GM19240 (cell line): ENCODE measurements at regions not wholly inside any gene's neighbourhood (a gene's known extent, or its start where the extent isn't known, plus 50 kb on each side); places are given as distances from the start of the nearest gene placed in this dataset.
"Not testable (repeated sequence)": the region's sequence is repeated elsewhere in the genome, so short reads cannot be mapped to it uniquely, and the experiment has no call there.

ENCODE experiments used
- DNase-seq: peaks from one replicate; pipeline ENCODE4 v3.0.0; 2011; ENCODE audit warnings: low spot score; ENCODE audit not compliant: insufficient read length

DNA sequence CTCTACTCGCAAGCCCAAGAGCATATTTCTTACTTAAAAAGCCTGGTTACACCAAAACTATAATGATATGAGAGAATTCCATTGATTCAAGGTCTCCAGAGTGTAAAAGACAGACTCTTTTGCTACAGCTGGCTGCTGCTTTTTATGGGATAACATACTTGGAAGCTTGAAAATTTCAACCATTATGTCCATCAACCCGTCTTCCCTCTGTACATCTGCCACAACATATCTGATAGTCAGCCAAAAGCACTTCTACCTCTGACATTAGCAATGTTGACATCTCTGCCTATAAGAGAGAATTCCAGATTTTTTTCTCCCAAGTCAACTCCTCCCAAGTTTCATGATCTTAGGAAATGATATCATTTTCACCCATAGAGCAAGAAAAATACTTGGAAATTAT is 54.4 kb upstream of the IQCM start:
- DNase-seq: no peak

DNA sequence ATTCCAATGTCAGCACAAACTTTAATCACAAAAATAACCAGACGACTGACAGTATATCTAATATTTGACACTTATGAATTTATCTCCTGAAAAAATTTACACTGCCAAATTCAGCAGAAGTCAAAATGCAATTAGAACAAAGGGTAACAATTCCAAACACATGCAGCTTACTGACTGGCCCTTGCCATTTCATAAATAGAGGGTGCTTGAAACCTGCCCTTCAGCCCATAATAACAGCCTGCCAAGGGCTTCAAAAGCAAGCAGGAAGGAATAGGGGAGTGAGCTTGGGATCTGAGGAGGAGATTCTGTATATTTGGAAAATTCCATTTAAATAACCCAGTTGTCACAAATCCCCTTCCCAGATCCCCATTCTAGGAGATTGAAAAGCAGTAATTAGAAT is 66.1 kb upstream of the IQCM start:
- DNase-seq: no peak

DNA sequence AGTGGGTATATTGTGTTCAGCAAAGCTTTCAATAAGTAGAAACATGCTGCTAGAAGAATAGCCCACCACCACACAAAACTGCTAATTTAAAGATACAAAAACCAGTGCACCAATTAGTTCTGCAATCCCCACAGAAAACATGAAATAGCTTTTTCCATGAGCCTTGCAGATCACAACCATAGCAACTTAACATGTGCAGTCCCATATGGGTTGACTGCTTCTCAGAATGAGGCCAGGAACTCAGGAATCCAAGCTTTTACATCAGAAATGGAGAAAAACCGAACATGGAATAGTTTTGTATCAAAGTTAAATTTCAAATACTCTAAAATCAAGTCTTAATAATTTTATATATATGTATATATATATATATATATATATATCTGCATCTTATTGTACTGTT is 66.6 kb upstream of the IQCM start:
- DNase-seq: no peak

DNA sequence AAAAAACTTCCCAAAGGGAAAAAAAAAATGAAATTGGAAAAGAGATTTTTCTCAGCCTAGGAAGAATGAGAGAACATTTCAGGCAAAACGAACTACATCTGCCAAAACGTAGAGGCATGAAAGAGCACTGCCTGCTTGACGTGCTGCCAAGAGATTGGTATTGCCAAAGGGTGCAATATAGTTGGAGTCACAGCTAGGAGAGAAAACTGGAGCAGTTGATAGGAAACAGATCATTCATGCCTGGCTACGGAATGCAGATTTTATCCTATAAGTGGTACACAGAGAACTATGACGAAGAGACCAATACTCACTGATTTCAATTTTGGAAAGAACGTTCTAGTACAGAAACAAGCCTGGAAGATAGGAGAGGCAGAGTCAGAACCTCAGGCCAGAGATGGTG is 68.4 kb upstream of the IQCM start:
- no peak for DNase-seq

DNA sequence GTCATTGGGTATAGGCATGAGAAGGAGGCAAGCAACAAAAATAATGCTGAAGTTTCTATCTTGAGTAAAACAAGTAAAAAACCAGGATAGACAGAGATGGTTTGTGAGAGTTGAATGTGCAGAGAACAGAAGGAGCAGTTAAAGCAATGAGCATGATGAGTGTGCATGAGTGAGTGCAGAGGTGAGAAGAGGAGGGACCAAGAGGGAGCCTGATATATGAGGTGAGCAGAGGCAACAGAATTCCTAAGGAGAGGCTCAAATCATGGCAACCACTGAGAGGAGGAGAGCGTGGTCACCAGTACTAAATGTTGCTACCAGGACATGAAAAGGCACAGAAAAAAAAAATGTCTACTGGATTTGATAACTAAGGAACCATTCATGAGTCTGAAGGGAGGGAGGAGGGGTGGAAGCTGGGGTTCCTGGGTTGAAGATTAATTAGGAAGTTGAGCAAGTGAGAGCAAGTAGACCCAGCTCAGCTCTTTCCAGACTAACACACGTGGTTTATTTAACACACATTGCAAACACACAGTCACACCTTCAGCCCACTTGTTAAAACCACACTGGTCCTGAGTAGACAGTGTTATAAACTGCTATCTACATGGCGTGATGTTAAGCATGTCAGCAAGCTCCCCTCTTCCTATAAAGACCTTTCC is 69.0 kb upstream of the IQCM start:
- no peak for DNase-seq

DNA sequence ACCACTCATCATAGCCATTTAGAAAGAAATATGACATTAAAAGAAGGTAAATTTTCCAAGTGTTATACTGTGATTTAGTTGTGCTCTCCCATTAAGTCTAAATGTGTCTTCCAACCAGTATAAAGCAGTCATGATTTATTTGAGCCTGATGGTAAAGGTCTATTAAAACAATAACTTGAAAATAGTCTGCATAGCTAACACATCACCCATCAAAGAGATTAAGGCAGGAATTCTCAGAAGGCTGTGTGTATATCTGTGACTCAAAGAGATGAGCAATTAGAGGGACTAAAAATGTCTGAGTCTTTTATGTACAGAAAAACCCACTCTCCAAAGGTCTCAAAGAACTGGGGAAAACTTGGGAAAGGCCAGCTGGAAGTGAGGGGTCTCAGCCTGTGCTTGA is 70.3 kb upstream of the IQCM start:
- no peak for DNase-seq

DNA sequence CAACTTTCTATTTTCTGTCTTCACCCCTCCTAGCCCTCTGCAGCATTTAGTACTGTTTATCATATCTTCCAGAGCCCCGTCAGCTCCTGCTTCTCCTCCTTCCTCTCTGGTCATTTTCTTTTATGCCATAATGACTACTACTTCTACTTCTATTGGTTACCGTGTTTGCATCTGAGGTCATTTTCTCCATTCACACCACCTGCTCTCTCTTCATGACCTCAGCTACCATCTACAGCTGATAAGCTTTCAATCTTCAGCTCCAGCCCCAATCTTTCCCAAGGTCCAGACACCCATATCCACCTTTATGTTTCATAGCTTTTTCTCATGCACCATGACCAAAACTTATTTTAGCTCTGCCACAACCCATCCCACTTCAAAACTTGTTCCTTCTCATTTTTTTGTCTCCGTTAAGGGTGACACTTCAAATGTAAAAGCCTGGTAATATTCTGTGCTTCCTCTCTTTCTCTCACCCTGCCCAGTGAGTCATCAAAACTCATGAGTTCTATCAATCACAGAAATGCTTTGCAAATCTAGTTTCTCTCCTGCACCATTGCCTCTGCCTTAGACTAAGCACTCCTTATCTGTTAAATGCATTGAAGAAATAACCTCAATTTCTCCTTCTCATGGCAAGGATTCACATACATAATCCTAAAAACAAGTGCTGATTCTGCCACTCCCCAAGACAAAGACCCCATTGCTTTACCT is 71.3 kb upstream of the IQCM start:
- DNase-seq: no peak

DNA sequence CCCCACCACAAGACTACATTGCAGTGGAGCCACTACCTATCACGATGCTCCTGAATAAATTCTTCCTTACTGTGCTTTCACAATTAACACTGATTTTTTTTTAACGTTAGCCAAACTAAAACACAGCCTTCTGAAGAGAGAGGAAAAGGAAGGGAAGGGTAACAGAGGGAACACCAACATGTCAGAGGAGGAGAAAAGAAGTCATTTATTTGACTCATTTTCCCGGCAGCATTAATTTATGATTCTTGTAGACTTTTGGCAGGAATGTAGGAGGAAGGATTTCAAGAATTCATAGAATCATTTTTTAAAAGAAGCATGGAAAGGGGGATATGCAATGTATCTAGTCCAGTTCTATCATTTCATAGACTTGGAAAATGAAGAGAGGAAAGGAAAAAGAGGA is 74.3 kb upstream of the IQCM start:
- no peak for DNase-seq

DNA sequence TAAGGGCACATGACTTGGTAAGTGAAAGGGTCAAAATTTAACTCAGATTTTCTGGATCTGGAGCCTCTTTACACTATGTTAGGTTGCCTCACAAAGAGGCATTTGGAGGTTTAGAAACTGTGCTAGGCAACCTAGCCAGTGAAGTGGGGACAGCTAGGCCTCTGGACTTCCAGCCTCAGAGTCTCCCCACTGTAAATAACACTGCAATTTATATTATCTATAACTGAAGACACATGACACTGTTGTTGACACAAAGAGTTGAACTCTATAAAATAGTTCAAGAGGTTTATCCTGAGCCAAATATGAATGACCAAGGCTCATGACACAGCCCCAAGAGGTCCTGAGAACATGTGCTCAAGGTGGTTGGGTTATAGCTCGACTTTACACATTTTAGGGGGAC is 74.9 kb upstream of the IQCM start:
- DNase-seq: no peak

DNA sequence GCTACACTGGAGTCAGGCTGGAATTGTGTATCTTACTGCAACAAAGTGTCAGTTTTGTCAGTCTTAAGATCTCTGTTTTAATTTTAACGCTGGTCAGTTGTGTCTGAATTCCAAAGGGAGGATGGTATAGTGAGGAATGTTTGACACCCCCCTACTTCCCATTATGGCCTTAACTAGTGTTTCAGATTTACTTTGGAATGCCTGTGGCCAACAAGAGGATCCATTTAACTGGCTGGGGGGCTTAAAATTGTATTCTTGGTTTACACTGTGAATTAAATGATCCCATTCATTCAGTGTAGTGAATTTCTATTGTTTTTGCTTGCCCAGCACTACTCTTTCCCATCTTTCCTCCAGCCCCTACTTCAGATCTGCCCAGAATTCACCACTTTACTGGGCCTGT is 75.8 kb upstream of the IQCM start:
- DNase-seq: no peak

DNA sequence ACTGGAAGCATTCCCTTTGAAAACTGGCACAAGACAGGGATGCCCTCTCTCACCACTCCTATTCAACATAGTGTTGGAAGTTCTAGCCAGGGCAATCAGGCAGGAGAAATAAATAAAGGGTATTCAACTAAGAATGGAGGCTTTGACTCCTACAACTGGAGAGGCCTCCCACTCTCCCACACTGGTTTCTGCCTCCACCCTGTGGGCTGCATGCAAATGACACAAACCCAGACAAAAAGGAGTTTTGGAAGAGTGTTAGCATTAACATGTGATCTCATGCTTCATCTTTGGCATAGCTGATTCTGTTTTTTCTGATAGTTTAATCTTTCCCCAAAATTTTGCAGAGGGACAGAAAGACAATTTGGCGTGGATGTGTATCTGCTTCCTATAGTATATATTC is 80.8 kb upstream of the IQCM start:
- DNase-seq: no peak

DNA sequence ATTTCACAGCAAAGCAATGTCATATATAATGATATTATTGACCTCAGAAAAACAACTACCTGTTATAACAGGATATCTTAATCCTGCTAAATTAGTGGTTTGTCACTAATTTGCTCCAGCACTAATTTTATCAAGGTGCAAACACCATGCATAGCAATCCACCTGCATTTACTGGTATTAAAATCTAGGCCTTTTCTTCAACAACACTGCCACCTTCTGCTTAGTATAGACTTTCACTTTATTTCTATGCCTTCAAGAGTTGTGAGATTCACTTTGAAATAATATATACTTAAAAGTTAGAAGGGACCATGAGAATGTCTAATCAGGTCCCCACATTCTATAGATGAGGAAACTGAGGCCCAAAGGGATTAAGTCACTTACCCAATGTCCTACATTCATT is 82.1 kb upstream of the IQCM start:
- DNase-seq: no peak

DNA sequence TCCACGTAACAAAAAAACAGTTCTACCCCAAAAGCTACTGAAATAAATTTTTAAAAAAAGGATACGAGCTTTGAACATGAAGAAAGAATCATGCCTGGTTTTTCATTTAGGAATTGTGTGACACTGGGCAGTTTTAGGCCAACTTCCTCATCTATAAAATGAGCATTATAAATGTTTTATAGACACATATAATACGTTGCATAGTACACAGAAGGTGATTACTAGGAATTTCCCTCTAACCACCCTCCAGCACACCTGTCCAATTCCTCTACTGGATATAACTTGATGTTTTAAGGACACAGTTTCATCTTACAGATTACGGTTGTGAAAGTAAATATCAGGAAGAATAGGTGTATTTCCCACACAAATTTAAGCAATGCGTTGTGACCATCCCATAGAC is 85.5 kb upstream of the IQCM start:
- no peak for DNase-seq

DNA sequence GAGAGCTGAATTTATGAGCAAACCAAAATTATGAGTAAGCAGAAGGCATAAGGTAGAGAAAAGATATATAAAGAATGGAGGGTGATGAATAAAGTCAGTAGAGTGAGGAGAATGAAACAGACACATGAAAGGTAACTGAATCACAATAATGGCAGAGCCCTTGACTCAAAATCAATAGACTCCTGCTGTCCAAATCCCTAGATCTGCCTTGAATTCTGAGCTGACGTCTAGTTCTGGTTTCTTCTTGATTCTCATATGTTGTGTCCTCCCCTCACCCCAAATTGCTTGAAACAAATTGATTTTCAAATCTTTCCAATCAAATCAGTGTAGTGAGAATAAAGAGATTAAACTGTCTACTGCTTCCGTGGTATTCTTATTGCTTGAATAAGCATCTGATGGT is 86.6 kb upstream of the IQCM start:
- DNase-seq: no peak

DNA sequence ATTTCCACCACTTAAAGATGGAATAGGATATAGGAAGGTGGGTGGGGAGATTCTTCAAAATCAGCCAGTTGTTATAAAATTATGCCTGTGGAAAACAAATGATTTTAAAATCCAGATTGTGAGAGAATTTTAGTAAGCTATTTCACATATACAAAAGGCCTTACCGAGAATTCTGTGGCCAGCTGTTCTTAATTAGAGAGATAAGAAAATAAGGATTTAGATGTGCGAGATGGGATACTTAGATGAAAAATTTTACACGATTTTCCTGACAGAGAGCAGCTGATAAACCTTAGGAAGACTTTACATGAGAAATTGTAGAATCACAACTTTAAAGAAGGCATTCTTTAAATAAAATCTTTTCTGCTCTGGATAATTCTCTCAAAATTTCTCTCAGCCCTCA is 94.5 kb upstream of the IQCM start:
- no peak for DNase-seq

DNA sequence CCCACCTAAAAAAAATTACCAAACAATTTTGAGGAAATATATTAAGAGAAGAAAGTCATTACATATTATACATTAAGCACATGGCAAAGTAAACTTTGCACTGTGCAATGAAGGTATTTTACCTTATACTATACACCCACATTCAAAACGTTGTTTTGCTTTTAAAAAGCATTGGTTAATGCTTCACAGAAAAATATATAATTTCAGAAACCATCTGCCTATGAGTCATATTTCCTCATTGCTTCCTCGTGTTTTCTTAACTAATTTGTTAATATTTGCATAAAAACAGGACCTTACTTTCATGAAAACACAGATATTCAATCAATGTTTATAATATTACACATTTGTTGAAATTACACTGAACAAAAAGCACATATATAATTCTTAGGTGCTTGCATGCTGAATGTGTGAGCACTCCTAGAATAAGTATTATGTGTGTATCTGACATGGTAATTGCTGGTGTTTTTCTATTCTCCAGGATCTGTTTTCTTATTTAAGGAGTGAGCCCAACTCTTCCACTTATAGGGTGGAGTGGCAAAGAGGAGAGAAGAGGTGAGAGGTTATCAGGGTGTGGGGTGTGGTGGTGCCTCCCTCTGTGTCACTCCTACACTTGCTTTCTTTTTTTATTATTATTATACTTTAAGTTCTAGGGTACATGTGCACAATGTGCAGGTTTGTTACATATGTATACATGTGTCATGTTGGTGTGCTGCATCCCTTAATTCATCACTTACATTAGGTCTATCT is 95.1 kb upstream of the IQCM start:
- DNase-seq: no peak

DNA sequence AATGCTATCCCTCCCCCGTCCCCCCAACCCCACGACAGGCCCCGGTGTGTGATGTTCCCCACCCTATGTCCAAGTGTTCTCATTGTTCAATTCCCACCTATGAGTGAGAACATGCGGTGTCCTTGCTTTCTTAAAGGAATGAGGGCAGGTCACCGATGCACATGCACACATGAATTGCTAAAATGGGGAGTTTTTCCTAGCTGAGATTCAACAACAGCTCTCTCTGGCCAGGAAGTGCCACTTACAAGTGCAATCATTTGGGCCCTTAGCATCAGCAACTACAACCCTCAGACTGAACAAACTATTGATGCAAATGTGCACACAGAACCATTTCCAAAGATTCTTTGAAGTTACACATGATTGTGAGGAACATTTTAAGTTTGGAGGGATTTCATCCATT is 95.7 kb upstream of the IQCM start:
- DNase-seq: no peak

DNA sequence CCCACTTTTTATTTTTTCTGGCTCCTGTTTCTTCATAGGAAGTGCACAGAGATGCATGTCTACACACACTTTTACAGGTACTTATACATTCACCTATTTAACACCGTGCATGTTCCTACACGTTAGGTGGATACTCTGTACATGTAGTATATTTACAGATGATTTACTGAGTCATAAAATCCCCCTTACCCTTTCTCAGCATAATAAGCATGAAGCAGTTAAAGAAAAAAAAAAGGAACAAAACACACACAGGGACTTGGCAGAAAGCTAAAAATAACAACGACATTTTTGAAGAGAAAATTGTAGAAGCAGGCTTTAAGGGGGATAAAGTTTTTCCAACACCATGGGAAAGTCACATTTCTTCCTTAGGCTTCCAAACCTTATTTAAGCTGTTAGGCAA is 96.4 kb upstream of the IQCM start:
- no peak for DNase-seq

DNA sequence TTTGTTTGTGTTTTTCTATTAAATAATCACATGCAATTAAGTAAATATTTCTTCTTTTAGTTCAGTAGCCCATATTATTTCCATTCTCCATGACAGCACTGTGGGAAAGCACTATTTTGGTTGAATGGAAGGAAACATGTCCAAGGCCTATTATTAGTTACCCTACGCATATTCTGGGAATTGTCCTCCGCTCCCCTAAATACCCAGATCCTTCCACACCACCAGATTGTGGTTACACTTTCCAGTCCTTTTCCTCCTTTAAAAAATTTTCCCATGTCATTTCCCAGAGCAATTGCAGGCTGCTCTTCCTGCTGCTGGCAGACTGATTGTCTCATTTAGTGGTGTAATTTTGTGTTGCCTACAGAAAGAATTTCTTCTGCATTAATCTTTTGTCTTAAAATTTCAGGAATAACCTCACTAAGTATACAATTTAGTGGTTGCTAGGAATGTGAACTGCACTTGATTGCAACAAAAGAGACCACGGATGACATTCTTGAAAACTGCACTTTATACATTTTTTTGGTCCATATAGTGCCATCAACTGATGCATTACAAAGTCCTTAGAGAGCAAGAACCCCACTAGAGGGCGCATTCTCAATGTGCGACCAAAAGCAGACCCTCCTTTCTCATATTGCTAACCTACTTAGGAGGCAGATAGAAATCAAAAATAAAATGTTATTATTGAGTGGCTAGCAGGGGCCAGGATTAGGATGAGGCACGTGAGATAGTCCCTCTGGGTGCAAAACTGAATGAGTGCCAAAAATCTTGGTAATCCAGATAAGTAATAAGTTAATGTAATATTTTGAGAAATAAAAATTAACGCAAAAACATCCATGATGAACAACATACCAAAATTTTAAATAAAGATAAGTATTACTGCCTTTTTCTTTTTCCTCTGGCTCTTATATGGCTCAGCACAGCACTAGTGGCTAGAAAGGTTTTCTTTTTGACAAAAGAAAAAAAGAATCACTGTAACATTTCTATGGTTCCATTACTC is 98.8 kb upstream of the IQCM start:
- DNase-seq: peak; percentile 1

DNA sequence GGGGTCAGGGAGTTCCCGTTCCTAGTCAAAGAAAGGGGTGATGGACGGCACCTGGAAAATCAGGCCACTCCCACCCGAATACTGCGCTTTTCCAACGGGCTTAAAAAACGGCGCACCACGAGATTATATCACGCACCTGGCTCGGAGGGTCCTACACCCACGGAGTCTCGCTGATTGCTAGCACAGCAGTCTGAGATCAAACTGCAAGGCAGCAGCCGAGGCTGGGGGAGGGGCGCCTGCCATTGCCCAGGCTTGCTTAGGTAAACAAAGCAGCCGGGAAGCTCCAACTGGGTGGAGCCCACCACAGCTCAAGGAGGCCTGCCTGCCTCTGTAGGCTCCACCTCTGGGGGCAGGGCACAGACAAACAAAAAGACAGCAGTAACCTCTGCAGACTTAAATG is 100.1 kb upstream of the IQCM start:
- not testable (repeated sequence) for DNase-seq

DNA sequence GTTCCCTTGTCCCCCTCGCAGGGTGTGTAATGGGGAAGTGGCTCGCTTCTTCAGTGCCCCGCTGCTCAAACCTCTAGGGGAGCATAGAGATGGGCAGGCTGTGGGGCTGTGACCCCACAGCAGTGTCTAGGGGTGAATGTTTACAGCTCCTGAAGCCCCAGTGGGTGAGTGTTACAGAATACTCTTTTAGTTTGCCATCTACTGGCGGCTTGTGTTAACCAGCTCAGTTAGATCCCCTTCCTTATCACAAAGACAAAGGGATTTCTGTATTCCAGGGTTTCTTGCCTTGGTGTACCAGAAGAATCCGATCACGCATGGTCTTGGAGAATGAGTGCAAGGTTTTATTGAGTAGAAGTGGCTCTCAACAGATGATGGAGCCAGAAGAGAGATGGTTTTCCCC is 108.1 kb upstream of the IQCM start:
- no peak for DNase-seq

DNA sequence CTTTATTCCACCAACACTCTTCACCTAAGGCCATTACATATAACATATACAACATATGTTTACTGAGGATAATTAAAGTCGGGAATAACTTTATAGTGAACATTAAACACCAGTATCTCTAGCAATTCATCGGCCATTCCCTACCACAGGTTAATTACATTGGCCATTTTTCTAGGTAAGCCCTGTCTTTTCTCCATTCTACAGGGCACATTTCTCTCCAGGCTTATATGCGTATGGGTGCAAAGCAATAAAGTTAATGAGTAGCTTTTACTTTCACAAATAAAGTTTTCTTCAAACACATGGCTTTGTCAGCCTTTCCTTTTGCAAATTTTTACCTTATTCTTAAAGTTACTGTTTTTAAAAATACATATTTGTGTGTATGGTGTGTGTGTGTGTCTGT is 111.9 kb upstream of the IQCM start:
- no peak for DNase-seq
